HG02981 (cell line): ENCODE measurements at regions not wholly inside any gene's neighbourhood (a gene's known extent, or its start where the extent isn't known, plus 50 kb on each side); places are given as distances from the start of the nearest gene placed in this dataset.

Source experiments
- ATAC-seq: cut with Tn5 transposase; IDR thresholded peaks from one replicate; pipeline ENCODE4 v1.9.1; 2021; ENCODE audit warnings: mild to moderate bottlenecking, moderate library complexity; ENCODE audit not compliant: unreplicated experiment

DNA sequence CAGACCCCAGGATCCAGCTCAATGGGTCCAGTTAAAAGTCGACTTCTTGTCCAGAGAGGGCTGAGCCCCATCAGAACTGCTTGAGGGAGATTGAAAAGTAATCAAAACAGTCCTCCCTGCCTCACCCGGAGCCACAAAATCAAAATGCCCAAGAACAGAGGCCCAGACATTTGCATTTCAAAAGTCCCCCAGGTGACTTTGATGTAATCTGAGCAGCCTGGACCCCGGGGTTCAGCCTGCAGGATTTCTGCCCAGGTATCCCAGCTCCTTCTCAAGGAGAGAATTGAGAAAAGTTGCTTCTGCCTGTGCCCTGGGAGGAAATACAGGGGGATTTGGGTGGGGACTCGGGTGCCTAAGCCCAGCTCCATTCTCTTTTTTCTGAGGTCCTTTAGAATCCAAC is 1385.0 kb downstream of the TBC1D22A start:
- no peak for ATAC-seq

DNA sequence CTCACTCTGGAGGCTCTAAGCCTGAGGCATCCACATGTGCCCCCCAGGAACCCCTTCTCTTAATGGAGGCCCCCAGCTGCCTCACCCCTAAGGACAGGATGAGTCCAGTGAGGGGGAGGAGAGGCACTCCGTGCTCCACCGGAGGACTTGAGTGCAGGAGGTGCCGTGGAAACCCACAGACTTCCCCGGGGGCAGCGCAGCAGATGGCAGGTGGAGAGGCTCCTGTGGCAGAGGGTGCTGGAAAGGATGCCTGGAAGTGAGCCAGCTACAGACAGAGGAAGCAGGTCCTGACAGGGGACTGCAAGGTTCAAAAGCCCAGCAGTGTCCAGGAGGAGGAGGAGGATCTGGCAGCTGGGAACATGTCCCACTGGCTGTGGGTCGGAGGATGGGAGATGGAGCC is 1384.0 kb downstream of the TBC1D22A start:
- no peak for ATAC-seq

- ATAC-seq: no peak
These were observed 1383.3 kb downstream of the TBC1D22A start for GRCh38 chr22:48145738-48146137.

DNA sequence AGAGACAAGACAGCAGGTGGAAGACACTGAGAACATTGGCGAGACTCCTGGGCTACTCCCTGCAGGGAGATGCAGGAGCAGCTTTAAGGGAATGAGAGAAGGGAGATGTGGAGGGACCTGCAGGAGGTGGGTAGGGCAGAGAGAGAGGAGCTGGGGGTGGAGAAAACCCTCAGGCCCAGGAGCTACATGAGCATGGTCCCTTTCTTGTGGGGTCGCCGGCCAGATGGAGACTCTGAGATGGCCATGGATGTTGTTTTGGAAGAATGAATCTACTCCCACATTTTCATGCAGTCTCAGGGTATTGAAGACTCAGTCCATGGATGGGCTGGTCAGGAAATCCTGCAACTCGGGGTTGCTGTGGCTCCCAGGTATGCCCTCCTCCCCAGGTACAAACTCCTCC is 1381.9 kb downstream of the TBC1D22A start:
- ATAC-seq: no peak

DNA sequence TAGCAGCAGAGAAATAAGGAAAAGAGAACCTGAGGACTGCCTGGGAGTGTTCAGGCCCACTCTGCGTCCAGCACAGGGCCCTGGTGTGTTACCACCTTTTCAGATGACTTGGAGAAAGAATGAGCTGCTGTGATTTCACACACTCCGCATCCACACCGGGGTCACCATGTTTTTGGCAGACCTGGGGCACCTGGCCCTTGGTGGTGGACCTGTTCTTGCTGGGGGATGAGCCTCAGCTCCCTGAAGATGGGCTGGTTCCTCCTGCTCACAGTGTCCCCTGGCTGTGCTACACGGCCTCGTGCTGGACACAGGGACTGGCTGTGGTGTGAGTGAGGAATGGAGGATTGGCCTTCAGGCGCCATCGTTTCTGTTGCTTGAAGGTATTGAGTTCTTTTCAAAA is 1381.4 kb downstream of the TBC1D22A start:
- ATAC-seq: no peak

DNA sequence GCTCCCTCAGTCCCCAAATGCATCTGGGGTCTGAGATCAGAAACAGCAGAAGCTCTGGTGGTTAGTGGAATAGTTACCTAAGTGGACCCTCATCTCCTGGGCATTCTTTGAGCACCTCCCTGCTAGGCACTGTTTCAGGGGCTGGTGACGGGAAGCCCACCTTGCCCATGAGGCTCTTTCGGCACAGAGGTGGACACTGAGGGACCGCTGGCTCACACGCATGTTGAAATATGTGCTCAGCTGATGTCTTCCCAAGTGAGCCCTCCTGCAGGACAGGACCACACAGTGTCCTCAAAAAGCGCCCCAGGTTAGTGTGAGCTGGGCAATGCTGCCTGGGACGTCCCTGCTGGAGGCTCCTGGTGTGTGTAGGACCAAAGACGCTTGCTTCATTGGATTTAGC is 1379.9 kb downstream of the TBC1D22A start:
- no peak for ATAC-seq

DNA sequence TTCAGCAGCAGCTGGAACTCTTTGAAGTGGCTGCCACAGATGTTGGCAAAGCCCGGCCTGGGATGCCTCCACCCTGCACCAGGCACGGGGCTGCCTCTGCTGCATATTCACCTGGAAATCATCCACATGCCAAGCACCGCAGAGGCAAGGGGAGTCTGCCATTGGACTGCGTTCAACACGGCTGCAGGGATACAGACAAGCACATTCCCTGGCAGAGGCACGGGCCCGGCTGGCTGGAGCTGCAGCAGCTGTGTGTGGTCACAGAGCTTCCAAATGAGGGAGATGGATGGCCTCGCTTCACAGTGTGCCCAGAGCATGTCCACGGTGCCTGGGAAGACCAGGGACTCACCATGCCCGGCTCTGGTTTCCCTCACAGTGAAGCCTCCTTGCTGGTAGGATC is 1378.9 kb downstream of the TBC1D22A start:
- no peak for ATAC-seq

- no peak for ATAC-seq
These were observed 1377.9 kb downstream of the TBC1D22A start for GRCh38 chr22:48140261-48140813.

DNA sequence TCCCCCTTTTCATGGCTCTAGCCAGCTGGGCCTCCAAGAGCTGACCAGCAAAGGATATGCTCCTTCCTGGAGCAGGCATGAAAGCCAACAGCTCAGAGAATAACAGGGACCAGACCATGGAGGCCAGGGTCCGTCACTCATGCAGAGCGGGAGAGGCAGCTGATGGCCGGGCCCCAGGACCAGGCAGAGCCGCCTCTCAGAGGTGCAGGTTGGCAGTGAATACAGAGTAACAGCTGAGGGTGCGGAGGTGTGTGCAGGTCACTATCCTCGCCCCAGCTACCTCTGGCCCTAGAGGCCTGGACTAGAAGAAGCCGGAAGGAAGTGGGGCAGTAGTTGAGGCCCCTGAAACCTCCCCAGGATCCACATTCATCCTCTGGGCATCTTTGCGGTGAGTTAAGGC is 1377.3 kb downstream of the TBC1D22A start:
- no peak for ATAC-seq

GRCh38 chr22:48138855-48139254 is 1376.4 kb downstream of the TBC1D22A start:
- ATAC-seq: no peak

GRCh38 chr22:48138427-48138826 is 1376.0 kb downstream of the TBC1D22A start:
- ATAC-seq: no peak

GRCh38 chr22:48137640-48138039 is 1375.2 kb downstream of the TBC1D22A start:
- ATAC-seq: no peak

GRCh38 chr22:48135592-48135991 is 1373.1 kb downstream of the TBC1D22A start:
- ATAC-seq: no peak

GRCh38 chr22:48125416-48125815 is 1363.0 kb downstream of the TBC1D22A start:
- ATAC-seq: no peak

GRCh38 chr22:48121984-48122383 is 1359.5 kb downstream of the TBC1D22A start:
- no peak for ATAC-seq

DNA sequence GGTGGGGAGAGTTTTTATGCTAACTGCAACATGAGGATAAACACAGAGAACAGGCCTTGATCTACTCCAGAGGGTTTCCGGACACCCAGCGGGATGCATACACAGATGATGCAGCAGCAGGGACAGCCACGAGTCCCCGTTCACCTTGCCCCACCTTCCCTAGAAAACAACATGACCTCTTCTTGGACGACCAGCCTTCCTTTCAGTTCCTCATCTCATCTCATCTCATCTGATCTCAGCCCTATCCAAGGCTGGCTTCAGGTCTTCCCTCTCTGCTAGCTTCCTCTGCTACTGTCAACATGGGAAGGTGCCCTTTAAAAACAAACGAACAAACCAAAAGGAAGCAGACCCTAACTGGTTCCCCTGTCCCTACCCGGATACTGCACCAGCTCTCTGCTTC is 1356.2 kb downstream of the TBC1D22A start:
- ATAC-seq: no peak

DNA sequence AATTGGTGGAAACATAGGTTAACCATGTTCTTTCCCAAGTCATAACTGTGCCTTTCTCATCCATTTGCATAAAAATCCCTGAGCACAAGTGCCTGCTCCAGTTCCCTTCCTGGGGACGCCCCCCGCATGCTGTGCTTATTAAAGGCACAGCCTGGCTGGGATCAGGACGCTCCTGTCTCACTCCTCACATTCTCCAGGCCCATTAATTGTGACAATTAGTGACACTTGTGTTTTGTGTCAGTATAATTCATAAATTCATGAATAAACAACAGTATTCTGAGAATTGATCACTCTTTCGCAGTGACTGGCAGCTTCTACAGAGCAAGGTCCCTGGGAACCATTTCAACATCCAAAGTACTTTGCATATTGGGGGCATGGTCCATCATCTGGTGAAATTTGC is 1354.4 kb downstream of the TBC1D22A start:
- no peak for ATAC-seq

DNA sequence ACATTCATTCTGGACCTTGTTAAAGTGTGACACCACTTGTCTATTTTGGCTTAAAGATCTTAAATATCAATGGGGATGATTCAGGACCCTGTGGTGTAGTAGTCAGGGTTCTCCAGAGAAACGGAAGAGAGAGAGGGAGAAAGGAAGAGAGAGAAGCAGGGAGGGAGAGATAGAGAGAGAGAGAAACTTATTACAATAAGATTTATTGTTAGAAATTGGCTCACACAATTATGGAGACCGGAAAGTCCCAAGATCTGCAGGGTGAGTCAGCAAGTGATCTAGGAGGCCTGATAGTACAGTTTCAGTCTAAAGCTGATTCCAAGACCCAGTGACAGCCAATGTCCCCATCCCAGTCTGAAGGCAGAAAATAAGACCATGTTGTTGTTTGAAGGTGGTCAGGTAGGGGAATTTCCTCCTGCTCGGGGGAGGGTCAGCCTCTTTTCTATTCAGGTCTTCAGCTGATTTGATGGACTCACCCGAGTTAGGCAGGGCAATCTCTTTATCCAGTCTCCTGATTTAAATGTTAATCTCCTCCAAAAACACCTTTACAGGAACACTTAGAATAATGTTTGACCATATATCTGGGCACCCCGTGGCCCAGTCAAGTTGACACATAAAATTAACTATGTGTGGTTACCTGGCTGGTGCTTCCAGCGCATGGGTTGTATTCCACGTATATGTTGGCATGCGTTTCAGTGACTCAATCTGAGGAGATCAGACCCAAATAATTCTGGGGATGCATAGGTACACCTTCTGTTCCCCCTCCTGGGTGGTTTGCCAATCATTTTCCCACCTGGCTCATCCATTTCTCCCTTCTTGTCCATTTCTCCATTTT is 1350.5 kb downstream of the TBC1D22A start:
- no peak for ATAC-seq

GRCh38 chr22:48106715-48107259 is 1344.3 kb downstream of the TBC1D22A start:
- ATAC-seq: no peak

- no peak for ATAC-seq
These were observed 1343.8 kb downstream of the TBC1D22A start for GRCh38 chr22:48106215-48106614.

DNA sequence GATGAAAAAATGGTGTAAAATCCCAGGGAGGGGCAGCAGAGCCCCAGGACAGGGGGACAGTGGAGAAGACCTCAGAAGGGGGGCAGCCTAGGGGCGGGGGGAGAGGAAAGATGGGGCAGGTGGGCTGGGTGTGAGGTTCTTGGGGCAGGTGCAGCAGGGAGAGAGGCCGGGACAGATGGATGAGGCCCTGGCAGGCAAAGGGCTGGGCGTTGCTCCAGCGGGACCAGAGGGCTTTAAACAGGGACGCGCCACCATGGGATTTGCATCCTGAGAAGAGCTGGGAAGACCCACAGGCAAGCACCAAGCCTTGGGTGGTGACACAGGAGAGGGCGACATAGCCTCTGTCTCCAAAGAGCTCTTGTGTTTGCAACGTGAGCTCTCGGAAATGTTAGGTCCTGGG is 1342.8 kb downstream of the TBC1D22A start:
- no peak for ATAC-seq

- no peak for ATAC-seq
These were observed 1342.3 kb downstream of the TBC1D22A start for GRCh38 chr22:48104766-48105165.
